HG03469 (cell line): ENCODE measurements at regions not wholly inside any gene's neighbourhood (a gene's known extent, or its start where the extent isn't known, plus 50 kb on each side); places are given as distances from the start of the nearest gene placed in this dataset.

ENCODE experiments used
- ATAC-seq: cut with Tn5 transposase; IDR thresholded peaks from one replicate; pipeline ENCODE4 v1.9.1; 2021; ENCODE audit warnings: mild to moderate bottlenecking, moderate library complexity, moderate number of reproducible peaks; ENCODE audit not compliant: unreplicated experiment

DNA sequence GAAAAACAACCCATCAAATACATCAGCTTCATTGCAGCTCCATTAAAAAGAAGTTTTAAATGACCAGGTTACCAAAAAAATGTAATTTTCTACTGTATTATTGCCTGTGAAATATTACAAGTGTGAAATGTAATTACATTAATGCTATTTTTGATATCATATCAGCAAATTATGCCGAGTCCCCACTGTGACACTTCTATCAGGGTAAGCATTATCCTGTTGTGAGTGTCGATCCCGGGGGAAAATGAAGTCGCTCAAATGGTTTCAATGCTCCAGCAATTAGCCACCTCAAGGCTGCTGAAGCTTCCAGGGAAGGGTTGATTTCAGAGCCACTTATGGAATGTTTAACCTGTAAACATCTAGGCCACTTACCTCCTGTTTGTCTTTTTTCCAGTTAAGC is 70.4 kb downstream of the RCN1 start:
- ATAC-seq = no peak

- no peak for ATAC-seq
Observed at GRCh38 chr11:32162351-32162750, 71.5 kb downstream of the RCN1 start.

GRCh38 chr11:32162906-32163305 is 72.0 kb downstream of the RCN1 start:
- ATAC-seq = no peak

GRCh38 chr11:32163557-32163956 is 72.7 kb downstream of the RCN1 start:
- ATAC-seq = no peak

DNA sequence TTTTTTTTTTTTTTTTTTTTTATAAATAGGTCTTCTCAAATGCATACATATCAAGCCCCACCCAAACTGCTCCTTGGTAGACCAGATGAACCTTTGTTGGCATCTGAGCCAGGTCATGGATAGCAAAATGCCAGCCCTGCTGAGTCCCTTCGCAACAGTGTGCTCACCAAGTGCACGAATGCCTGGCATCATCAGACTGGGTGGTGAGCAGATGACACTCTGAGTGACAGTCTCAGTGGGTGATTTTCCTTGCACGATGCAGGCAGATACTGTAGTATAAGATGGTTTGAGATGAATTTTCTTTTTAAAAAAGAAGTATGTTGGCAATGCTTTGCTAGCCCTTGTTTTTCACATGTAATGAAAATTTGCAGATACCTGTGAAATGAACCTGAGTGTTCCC is 74.0 kb downstream of the RCN1 start:
- ATAC-seq = no peak

- ATAC-seq = no peak
Observed at GRCh38 chr11:32168924-32169323, 78.0 kb downstream of the RCN1 start.

DNA sequence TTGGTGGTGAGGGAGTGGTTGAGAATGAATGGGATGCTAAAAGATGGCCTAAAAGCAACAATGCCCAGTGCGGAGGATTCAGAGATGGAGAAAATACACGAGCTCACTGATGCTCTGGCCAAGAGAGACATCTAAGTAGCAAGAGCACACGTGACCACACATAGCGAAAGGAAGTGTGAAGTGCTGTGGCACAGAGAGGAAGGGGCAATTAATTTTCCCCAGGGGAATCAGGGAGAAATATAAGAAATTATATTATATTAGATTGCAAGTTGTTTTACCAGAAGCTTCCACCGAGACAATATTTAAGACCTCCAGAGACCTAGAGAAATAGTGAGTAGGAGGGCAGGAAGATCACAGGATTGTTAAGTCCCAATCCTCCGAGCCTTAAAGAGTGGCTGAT is 80.6 kb downstream of the RCN1 start:
- no peak for ATAC-seq

GRCh38 chr11:32172041-32172847 is 81.4 kb downstream of the RCN1 start:
- no peak for ATAC-seq

DNA sequence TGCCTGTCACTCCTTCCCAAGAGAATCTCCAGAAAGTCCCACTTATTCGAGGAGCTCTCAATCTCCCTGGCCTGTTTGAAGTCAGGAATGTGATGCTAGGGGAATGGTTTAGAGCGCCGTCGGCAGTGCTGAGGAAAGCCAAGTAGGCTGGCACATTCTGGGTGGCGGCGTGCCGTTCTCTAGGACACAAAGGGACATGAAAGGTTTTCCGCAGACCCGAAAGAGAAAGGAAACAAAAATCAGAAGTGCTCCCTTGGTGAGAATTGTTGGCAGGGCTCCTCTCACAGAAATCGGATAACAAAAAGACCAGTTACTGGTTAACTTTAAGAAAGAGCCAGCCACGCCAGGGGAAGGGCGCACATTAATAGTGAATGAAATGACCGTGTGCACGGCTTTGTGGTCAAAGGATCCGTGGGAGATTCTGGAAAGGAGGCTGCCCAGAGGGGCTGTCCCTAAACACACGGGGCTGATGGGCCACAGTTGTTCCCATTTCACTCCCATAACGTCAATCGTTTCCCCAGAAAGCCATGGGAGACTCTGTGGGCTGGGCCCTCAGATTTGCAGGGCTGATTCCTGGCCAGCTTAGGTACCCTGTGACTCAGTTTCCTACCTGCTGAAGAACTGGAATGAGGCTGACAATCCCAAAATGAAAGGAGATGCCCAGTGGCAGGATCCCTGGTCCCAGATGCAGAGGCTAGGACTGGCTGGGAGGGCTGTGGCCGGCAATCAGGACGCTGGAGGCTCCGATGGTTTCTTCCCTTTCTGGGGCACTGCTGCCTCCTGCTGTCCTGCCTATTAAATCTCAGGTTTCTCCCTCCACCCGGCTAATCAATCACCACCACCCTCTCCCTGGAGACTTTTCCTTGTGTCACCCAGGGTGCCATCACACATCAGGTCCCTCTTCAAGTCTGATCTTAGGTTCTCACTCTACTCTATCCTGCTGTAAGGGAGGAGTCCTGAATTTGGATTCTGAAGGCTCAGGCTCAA is 82.3 kb downstream of the RCN1 start:
- no peak for ATAC-seq

- no peak for ATAC-seq
Observed at GRCh38 chr11:32173977-32174376, 83.1 kb downstream of the RCN1 start.

DNA sequence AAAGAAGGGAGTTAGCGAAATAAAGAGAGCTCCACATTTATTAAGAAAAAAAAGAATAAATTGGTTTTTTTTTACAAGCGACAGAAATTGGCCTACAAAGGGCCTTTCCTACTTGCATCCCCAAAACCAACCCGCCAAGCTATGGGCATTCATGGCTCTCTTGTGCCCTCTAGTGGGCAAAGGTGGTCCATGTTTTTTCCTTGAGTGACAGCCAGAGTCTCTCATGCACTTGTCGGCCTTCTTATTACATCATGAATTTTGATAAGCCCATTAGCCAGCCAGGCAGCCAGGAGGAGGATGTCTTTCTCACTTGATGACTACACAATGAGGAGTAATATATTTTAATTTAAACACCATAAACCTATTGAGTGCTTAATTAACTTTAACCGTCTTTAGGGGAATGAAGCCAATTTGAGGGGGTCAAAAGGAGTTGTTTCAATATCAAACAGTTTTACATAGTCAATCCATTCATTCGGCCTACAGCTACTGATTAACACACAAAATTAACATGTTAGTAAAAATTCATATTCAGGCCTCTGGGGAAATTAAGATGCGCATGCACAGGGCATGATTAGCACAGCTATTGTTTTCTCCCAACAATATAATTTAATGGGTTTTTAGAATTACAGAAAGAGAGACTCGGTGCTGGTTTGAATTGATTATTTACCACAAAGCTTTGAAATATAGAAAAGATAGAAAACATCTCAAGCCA is 85.5 kb downstream of the RCN1 start:
- ATAC-seq = peak; percentile 83

- no peak for ATAC-seq
Observed at GRCh38 chr11:32178692-32179091, 87.8 kb downstream of the RCN1 start.

DNA sequence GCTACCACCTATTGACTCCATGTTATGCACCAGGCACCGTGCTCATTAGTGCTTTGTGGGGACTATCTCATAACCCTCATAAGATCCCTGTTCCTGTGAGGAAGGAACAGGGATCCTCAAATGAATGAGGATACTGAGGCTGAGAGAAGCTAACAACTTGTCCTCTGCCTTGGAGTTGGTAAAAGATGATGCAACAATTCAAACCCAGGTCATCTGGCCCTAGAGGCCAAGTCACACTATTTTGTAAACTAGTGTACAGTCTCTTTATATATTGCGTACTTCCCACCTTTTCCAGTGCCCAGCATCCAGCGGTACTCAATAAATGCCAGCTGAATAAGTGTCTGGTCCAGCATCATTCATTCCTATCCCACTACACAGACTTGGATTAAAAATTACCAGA is 92.6 kb downstream of the RCN1 start:
- ATAC-seq = no peak

DNA sequence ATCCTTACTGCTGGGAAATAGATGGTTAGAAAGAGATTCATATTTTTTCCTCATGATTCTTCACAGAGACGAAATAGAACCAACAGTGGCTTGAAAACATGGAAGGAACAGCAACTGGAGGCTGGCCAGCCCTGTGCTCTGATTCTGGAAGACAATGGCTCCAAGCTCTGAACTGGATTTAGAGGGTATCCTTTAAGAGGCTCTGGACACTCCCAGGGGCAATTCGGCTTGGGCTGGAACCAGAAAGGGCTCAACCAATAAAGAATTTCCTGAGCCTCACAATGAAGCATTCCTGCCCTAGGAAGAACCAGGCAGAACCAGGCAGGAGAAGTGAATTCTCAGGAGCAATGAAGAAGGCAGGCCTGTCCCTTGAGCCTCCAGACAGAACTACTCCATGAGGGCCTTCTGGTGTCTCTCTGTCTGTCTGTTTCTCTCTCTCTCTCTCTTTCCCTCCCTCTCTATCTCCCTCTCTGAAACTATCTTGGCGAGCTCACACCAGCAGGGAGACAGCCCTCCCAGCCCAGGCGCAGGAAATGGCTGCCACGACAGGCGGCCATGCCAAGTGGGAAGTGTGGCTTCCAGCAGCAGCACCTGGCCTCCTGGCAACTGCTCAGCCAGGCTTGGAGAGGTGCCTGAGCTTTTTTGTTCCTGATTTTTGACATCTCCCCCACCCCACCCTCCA is 93.3 kb downstream of the RCN1 start:
- no peak for ATAC-seq

DNA sequence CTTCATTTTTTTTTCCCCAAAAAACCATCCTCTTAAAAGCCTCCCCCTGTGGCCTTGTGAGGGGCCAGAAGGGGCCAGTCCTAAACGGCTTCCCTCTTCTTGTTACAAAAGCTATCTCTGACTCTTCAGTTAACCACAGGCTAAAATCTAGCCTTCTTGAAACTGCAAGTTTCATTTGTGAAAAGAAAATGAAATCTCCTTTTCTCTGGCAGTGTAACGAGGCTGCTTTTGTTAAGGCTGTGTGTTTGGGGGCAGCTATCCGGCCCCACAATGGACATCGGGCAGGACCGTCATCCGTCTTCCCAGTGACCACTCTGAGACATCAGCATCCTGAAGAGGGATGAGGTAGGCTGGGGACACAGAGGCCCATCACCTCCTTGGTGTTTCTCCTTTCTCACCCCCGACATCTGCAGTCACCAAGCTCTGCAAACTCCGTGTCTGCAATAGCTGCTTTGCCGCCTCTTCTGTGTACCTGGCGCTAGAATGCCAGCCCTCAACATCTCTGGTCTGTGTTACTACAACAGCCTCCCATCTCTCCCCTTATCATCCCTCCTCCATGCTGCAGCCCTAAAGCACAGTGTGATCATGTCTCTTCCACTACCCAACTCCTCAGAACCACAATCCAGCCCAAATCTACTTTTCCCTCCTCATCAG is 94.0 kb downstream of the RCN1 start:
- ATAC-seq = no peak

DNA sequence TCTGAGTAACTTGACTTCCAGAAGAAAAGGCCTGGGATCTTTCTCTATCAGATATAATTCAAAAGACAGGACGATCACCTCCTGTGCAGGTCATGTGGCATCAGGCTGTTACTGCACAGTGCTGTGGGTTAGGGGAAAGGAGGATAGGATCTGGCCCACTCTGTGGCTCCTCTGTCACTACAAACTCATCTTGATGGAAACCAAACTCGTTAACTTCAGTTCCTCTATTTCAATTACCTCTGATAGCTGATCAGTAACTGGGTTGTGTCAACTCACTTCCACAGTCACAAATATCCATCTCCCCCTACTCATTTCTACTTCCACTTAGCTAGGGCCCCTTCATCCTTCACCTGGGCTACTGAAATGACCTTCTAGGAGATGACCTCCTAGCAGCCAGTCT is 95.2 kb downstream of the RCN1 start:
- no peak for ATAC-seq

DNA sequence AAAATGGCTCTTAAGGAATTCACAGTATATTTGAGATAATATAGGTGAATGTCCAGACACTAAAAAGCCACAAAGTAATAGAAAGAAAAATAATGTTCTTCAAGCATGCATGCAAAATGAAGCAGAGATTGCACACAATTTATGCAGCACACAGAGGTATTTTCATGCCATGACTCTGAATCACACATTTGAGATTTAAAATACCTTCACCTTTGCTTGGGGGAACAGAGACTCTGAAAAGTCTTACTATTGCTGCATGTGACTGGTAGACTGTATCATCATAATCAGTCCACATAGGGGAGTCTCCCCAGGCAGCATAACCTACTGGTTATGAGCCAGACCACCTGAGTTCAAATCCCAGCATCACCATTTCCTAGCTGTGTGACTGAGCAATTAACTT is 96.2 kb downstream of the RCN1 start:
- ATAC-seq = no peak

- ATAC-seq = no peak
Observed at GRCh38 chr11:32188785-32189184, 97.9 kb downstream of the RCN1 start.

- ATAC-seq = no peak
Observed at GRCh38 chr11:32196137-32196536, 105.3 kb downstream of the RCN1 start.

DNA sequence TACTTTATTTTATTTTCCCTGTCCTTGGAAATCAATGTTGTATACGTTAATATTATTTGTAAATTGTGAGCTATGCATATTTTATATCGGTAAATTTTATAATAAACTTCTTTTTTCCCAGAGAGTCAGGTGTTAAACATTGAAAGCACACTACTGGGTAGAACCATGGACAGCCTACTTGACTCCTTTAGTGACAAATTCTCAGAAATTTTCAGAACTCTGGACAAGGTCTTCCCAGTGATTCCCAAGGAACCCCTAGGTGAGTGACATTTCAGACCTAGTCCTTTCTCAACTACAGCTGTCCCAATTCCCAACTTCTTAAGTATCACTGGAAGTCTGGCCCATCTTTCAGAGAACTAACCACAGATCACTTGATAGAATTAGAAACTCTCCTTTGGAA is 107.2 kb downstream of the RCN1 start:
- ATAC-seq = no peak
